A673 (cell line): ENCODE measurements at regions not wholly inside any gene's neighbourhood (a gene's known extent, or its start where the extent isn't known, plus 50 kb on each side); places are given as distances from the start of the nearest gene placed in this dataset.

Source experiments
- BruUV-seq: library from RNA; stranded (reverse); fragments of 400-500 nt; replicated peaks from 2 replicates; lab custom pipeline; 2021; lab: Mats Ljungman, UMichigan
- CTCF ChIA-PET: fragments of 300-600 bp; sonication (Branson Sonifier 250); formaldehyde crosslinking; loops from one replicate; lab custom pipeline; 2022; ENCODE audit warnings: antibody characterized with exemption; lab: Charles Lee
- POLR2A ChIA-PET: fragments of 300-600 bp; sonication (Branson Sonifier 250); formaldehyde crosslinking; loops from one replicate; lab custom pipeline; 2022; ENCODE audit warnings: antibody characterized with exemption; ENCODE audit not compliant: low non-redundant PET; lab: Charles Lee
- DNase-seq: peaks from one replicate; pipeline ENCODE4 v3.0.0-alpha.2; 2015; ENCODE audit warnings: low spot score
- H3K27ac ChIP-seq: fragments of 200-600 bp; sonication (generic); 2 replicates; pipeline ENCODE4 v1.5.1; 2016; ENCODE audit warnings: mixed run types, low read depth, mild to moderate bottlenecking, mixed read lengths, antibody characterized with exemption, low read length; ENCODE audit not compliant: poor library complexity, severe bottlenecking
- H3K27me3 ChIP-seq: fragments of 200-600 bp; sonication (generic); replicated peaks from 2 replicates; pipeline ENCODE4 v1.6.1; 2017; ENCODE audit warnings: mixed run types, low read depth, mild to moderate bottlenecking, mixed read lengths, antibody characterized with exemption, low read length; ENCODE audit not compliant: insufficient read depth, poor library complexity
- H3K36me3 ChIP-seq: fragments of 200-600 bp; sonication (generic); 2 replicates; pipeline ENCODE4 v1.6.1; 2016; ENCODE audit warnings: mixed run types, mild to moderate bottlenecking, mixed read lengths, antibody characterized with exemption, low read length; ENCODE audit not compliant: insufficient read depth, poor library complexity, severe bottlenecking
- H3K4me1 ChIP-seq: fragments of 200-600 bp; sonication (generic); 2 replicates; pipeline ENCODE4 v1.6.1; 2017; ENCODE audit warnings: mixed run types, mild to moderate bottlenecking, mixed read lengths, antibody characterized with exemption, low read length; ENCODE audit not compliant: insufficient read depth, poor library complexity, severe bottlenecking
- H3K4me3 ChIP-seq: fragments of 200-600 bp; sonication (generic); 2 replicates; pipeline ENCODE4 v1.5.1; 2016; ENCODE audit warnings: low read depth, mixed run types, mild to moderate bottlenecking, mixed read lengths, low read length; ENCODE audit not compliant: poor library complexity, severe bottlenecking
- H3K9me3 ChIP-seq: fragments of 200-600 bp; sonication (generic); 2 replicates; pipeline ENCODE4 v1.6.1; 2016; ENCODE audit warnings: mixed run types, low read depth, mild to moderate bottlenecking, mixed read lengths, antibody characterized with exemption, low read length; ENCODE audit not compliant: poor library complexity, severe bottlenecking
- EZH2 ChIP-seq: fragments of 200-600 bp; sonication (generic); IDR thresholded peaks from 2 replicates; pipeline ENCODE4 v1.6.1; 2017; ENCODE audit warnings: borderline replicate concordance, low read depth, mild to moderate bottlenecking, mixed read lengths, antibody characterized with exemption, low read length; ENCODE audit not compliant: poor library complexity, severe bottlenecking
- intact Hi-C: fragments of 100-400 bp; cut with micrococcal nuclease; formaldehyde crosslinking; loops from one replicate; pipeline ENCODE4 v1.10.0; 2022; ENCODE audit not compliant: unreplicated experiment
- TF ChIP-seq, protein P1 (sequence below): fragments of 300-800, 200-600 bp; sonication (generic); conservative IDR thresholded peaks from 2 replicates; pipeline ENCODE4 v1.5.1; 2017; ENCODE audit warnings: low read depth, mild to moderate bottlenecking, antibody characterized with exemption, low read length, moderate library complexity, mixed read lengths

DNA sequence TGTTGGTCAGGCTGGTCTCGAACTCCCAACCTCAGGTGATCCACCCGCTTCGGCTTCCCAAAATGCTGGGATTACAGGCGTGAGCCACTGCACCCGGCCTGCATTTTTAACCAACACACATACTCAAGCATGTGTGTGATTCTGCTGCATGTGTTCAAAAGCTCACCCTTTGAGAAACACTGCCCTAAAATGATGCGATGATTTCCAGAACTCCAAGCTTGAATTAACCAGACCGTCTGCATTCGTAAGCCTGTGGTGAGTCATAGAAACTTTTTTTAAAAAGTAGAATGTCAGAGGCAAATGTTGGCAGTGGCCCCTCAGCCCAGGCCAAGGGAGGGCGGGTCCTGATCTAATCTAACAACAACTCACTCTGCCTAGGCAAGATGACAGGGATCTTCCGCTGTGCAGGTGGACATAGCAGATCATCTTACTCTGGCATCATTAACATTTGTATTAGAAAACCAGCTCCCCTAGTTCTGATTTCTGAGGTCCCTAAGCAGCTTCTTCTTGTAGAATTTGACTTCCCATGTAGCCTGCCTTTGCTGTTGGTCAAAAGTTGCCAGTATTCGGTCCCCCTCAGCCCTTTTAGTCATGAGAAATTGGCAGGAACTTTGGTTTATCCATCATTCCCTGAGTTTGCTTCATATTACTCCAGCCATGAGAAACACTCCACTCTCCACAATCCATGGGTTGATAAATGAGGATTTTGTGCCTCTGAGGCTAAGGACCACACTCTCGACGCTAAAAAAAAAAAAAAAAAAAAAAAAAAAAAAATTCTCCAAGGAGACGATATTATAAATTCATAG, 190.4 kb downstream of the SKIDA1 start:
- POLR2A ChIA-PET = no interaction called here
- CTCF ChIA-PET = no interaction called here
- intact Hi-C loops = loop anchor here (5.0 kb wide), 1 partner anchor 43 kb away; no protein-coding TSS in a partner anchor

DNA sequence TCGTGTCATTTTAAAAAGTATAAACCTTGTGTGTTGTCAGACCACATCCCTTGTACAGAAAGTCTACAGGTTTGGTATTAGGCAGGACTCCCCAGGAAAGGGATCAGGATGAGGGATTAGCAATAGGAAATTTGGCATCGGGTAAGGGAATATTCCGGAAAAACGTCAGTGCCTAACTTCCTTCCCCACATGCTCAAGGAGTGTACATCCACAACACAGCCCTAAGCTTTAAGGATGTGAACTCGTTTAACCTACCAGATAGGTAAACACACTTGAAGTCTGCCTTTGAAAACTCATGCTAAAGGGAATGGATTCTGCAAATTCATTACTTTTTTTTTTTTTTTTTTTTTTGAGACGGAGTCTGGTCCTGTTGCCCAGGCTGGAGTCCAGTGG, 194.9 kb downstream of the SKIDA1 start:
- H3K27ac ChIP-seq = no peak overlapping the region
- ChIA-PET POLR2A (no interaction called here), CTCF (no interaction called here)
- intact Hi-C loops = no loop called here
- DNase-seq = no peak
- BruUV-seq = no TSS peak
- no peak for TF ChIP-seq EZH2
- TF ChIP-seq, protein P1, sequence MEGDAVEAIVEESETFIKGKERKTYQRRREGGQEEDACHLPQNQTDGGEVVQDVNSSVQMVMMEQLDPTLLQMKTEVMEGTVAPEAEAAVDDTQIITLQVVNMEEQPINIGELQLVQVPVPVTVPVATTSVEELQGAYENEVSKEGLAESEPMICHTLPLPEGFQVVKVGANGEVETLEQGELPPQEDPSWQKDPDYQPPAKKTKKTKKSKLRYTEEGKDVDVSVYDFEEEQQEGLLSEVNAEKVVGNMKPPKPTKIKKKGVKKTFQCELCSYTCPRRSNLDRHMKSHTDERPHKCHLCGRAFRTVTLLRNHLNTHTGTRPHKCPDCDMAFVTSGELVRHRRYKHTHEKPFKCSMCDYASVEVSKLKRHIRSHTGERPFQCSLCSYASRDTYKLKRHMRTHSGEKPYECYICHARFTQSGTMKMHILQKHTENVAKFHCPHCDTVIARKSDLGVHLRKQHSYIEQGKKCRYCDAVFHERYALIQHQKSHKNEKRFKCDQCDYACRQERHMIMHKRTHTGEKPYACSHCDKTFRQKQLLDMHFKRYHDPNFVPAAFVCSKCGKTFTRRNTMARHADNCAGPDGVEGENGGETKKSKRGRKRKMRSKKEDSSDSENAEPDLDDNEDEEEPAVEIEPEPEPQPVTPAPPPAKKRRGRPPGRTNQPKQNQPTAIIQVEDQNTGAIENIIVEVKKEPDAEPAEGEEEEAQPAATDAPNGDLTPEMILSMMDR = no peak
- H3K4me3 ChIP-seq = no peak overlapping the region
- H3K27me3 ChIP-seq = no peaks in the 10 kb centered on the region
- peaks cover 12% of the 10 kb centered on the region for H3K4me1 ChIP-seq
- H3K9me3 ChIP-seq = no peaks in the 10 kb centered on the region
- no peaks in the 10 kb centered on the region for H3K36me3 ChIP-seq

More for the DNA sequence above, 190.4 kb downstream of the SKIDA1 start:
- TF ChIP-seq, protein P1 = no peak
- no peak for TF ChIP-seq EZH2
- DNase-seq = peak; percentile 49
- Histone ChIP-seq H3K27me3 (no peaks in the 10 kb centered on the region), H3K4me3 (no peak overlapping the region), H3K27ac (no peak overlapping the region), H3K36me3 (no peaks in the 10 kb centered on the region), H3K9me3 (no peaks in the 10 kb centered on the region), H3K4me1 (peaks cover 19% of the 10 kb centered on the region)
- BruUV-seq = no TSS peak

- no peak overlapping the region for H3K27ac ChIP-seq
- H3K36me3 ChIP-seq = no peaks in the 10 kb centered on the region
- POLR2A ChIA-PET = interaction anchor here (0.6 kb wide), 1 partner anchor 59 kb away, joined by 3 read pairs; no protein-coding TSS in a partner anchor
- no peak for TF ChIP-seq EZH2
- BruUV-seq = no TSS peak
- DNase-seq = peak; percentile 60
- H3K9me3 ChIP-seq = no peaks in the 10 kb centered on the region
- intact Hi-C loops = no loop called here
- no peak overlapping the region for H3K4me3 ChIP-seq
- H3K27me3 ChIP-seq = no peaks in the 10 kb centered on the region
- CTCF ChIA-PET = no interaction called here
- H3K4me1 ChIP-seq = peaks cover 7% of the 10 kb centered on the region
These were observed 195.4 kb downstream of the SKIDA1 start for GRCh38 chr10:21329995-21330627.
